Endothelial cell of umbilical vein (primary cell): ENCODE measurements at regions not wholly inside any gene's neighbourhood (a gene's known extent, or its start where the extent isn't known, plus 50 kb on each side); places are given as distances from the start of the nearest gene placed in this dataset.

ENCODE experiments used
- BruUV-seq: library from RNA; stranded (reverse); fragments of 400-500 nt; replicated peaks from 2 replicates; lab custom pipeline; 2021; lab: Mats Ljungman, UMichigan
- CTCF ChIA-PET: fragments of 300-600, 350-600 bp; sonication (Branson Sonifier 250); formaldehyde crosslinking; loops from one replicate; lab custom pipeline; 2021; ENCODE audit warnings: antibody characterized with exemption, inconsistent platforms; lab: Charles Lee
- POLR2A ChIA-PET: fragments of 300-600, 350-600 bp; sonication (Branson Sonifier 250); formaldehyde crosslinking; loops from one replicate; lab custom pipeline; 2021; ENCODE audit warnings: antibody characterized with exemption, inconsistent platforms; lab: Charles Lee
- DNase-seq: peaks from one replicate; pipeline ENCODE4 v3.0.0-alpha.2; 2011; ENCODE audit warnings: low read depth, low spot score
- FAIRE-seq: peaks from 2 replicates; lab custom pipeline; 2011; peaks lifted over from hg19 to GRCh38; lab: Jason Lieb, UNC
- H2AFZ ChIP-seq: 2 replicates; pipeline ENCODE4 v1.6.0; 2012; ENCODE audit warnings: low read depth, low read length, control low read depth, inconsistent platforms
- H3K27ac ChIP-seq: 2 replicates; pipeline ENCODE4 v1.5.1; 2011; ENCODE audit warnings: low read depth, mild to moderate bottlenecking, control low read depth, low read length, moderate library complexity; ENCODE audit not compliant: insufficient read depth
- H3K27me3 ChIP-seq, 2 experiments: 2 replicates each; pipeline versions ENCODE4 v1.6.0 to v1.6.1; 2011; ENCODE audit warnings: low read length in 2 of 2, mixed read lengths in 1 of 2; ENCODE audit not compliant: control insufficient read depth in 2 of 2, insufficient read depth in 2 of 2
- H3K36me3 ChIP-seq, 2 experiments: 2 replicates in 1 of 2; 3 replicates in 1 of 2; pipeline ENCODE4 v1.5.1; 2011; ENCODE audit warnings: low read length in 2 of 2, mild to moderate bottlenecking in 1 of 2, moderate library complexity in 1 of 2; ENCODE audit not compliant: control insufficient read depth in 2 of 2, insufficient read depth in 2 of 2; ENCODE audit errors: extremely low read depth in 1 of 2
- H3K4me1 ChIP-seq: 3 replicates; pipeline ENCODE4 v1.5.1; 2011; ENCODE audit warnings: mild to moderate bottlenecking, low read length; ENCODE audit not compliant: control insufficient read depth, insufficient read depth; ENCODE audit errors: extremely low read depth
- H3K4me2 ChIP-seq: 2 replicates; pipeline ENCODE4 v1.6.1; 2011; ENCODE audit warnings: low read length, control low read depth, mixed read lengths; ENCODE audit not compliant: insufficient read depth
- H3K4me3 ChIP-seq, 3 experiments: fragments of 200-600 bp in 1 of 3; sonication (generic), shearing (Covaris generic) in 1 of 3; replicated peaks in 1 of 3; 2 replicates each; pipeline ENCODE4 v1.5.1; 2011 to 2016; ENCODE audit warnings: control low read depth in 3 of 3, low read length in 3 of 3, mild to moderate bottlenecking in 2 of 3, inconsistent platforms in 1 of 3, low read depth in 1 of 3, moderate library complexity in 1 of 3; ENCODE audit not compliant: insufficient read depth in 1 of 3
- H3K79me2 ChIP-seq: 2 replicates; pipeline ENCODE4 v1.6.0; 2012; ENCODE audit warnings: low read length, inconsistent platforms; ENCODE audit not compliant: control insufficient read depth, insufficient read depth
- H3K9ac ChIP-seq: replicated peaks from 2 replicates; pipeline ENCODE3; 2011; ENCODE audit warnings: low read length, control low read depth; ENCODE audit not compliant: insufficient read depth; ENCODE audit errors: extremely low read depth
- H3K9me1 ChIP-seq: replicated peaks from 3 replicates; pipeline ENCODE4 v1.6.0; 2011; ENCODE audit warnings: mild to moderate bottlenecking, low read length; ENCODE audit not compliant: control insufficient read depth, insufficient read depth; ENCODE audit errors: extremely low read depth
- H3K9me3 ChIP-seq: replicated peaks from 2 replicates; pipeline ENCODE4 v1.5.1; 2012; ENCODE audit warnings: low read length, inconsistent platforms; ENCODE audit not compliant: control insufficient read depth, insufficient read depth
- H4K20me1 ChIP-seq: replicated peaks from 2 replicates; pipeline ENCODE3; 2011; ENCODE audit warnings: mild to moderate bottlenecking, low read length; ENCODE audit not compliant: control insufficient read depth, insufficient read depth; ENCODE audit errors: extremely low read depth
- CTCF ChIP-seq, 2 donors: IDR thresholded peaks; 1 replicate in 1 of 2; 2 replicates in 1 of 2; pipeline ENCODE4 v1.5.1; 2011; ENCODE audit warnings: low read length in 2 of 2, mild to moderate bottlenecking in 2 of 2, moderate library complexity in 2 of 2, control low read depth in 1 of 2, inconsistent platforms in 1 of 2, low read depth in 1 of 2; ENCODE audit not compliant: insufficient read depth in 1 of 2; ENCODE audit errors: extremely low read depth in 1 of 2
- EZH2 ChIP-seq: IDR thresholded peaks from 2 replicates; pipeline ENCODE4 v1.6.1; 2012; ENCODE audit warnings: borderline replicate concordance, low read depth, mild to moderate bottlenecking, moderate library complexity, low read length, inconsistent platforms; ENCODE audit not compliant: severe bottlenecking
- FOS ChIP-seq: IDR thresholded peaks from 2 replicates; pipeline ENCODE4 v1.6.1; 2011; ENCODE audit warnings: mild to moderate bottlenecking, low read length, moderate library complexity, borderline replicate concordance; ENCODE audit not compliant: insufficient read depth
- GATA2 ChIP-seq: IDR thresholded peaks from 2 replicates; pipeline ENCODE4 v1.7.0; 2011; ENCODE audit warnings: low read depth, mild to moderate bottlenecking, moderate library complexity, mixed read lengths, low read length; ENCODE audit not compliant: insufficient read length, insufficient read depth
- JUN ChIP-seq: IDR thresholded peaks from 2 replicates; pipeline ENCODE4 v1.6.1; 2011; ENCODE audit warnings: borderline replicate concordance, low read depth; ENCODE audit not compliant: insufficient read length, insufficient read depth
- MAX ChIP-seq: IDR thresholded peaks from 2 replicates; pipeline ENCODE4 v1.6.1; 2011; ENCODE audit not compliant: insufficient read depth, insufficient read length
- MYC ChIP-seq: IDR thresholded peaks from one replicate; pipeline ENCODE4 v1.6.1; 2011; ENCODE audit warnings: mild to moderate bottlenecking, low read depth, low read length
- POLR2A ChIP-seq: IDR thresholded peaks from 2 replicates; pipeline ENCODE4 v1.6.1; 2012; ENCODE audit warnings: low read depth, mild to moderate bottlenecking, control low read depth, low read length
- POLR2AphosphoS5 ChIP-seq: IDR thresholded peaks from 2 replicates; pipeline ENCODE4 v1.6.1; 2012; ENCODE audit warnings: low read depth, mild to moderate bottlenecking, control low read depth, low read length, moderate library complexity; ENCODE audit not compliant: insufficient read depth
- dilution Hi-C: fragments of 300-500 bp; cut with MboI; formaldehyde crosslinking; loops from one replicate; pipeline ENCODE4 v1.15.0; 2019; ENCODE audit warnings: low sequenced_read_pairs; ENCODE audit not compliant: extremely low pct_ligation_motif_present
- intact Hi-C: fragments of 100-400 bp; cut with micrococcal nuclease; formaldehyde crosslinking; loops from one replicate; pipeline ENCODE4 v1.10.0; 2022

GRCh38 chr15:88382482-88382983 lies 84.7 kb downstream of the MRPL46 start:
- DNase-seq, result no peak
- H3K79me2 ChIP-seq, result no peaks in the 10 kb centered on the region
- dilution Hi-C loops (no loop called here), intact Hi-C loops (no loop called here)
- ChIA-PET CTCF (interaction anchor here (1.4 kb wide), 1 partner anchor 10 kb away, joined by 3 read pairs; no protein-coding TSS in a partner anchor), POLR2A (no interaction called here)
- no peak overlapping the region for H3K4me2 ChIP-seq
- no peaks in the 10 kb centered on the region for H4K20me1 ChIP-seq
- TF ChIP-seq FOS (no peak), JUN (no peak), POLR2AphosphoS5 (no peak), POLR2A (no peak), MYC (no peak), CTCF (IDR thresholded peaks at IDR 0.05; ENCODE audit: extremely low read depth in 1 of 2, insufficient read depth in 1 of 2, low read depth in 1 of 2, low read length in 2 of 2) (no peak), GATA2 (no peak), MAX (no peak), EZH2 (no peak)
- H3K9me1 ChIP-seq, result no peaks in the 10 kb centered on the region
- no peak overlapping the region for H2AFZ ChIP-seq
- H3K4me3 ChIP-seq, result no peak overlapping the region
- no peaks in the 10 kb centered on the region for H3K36me3 ChIP-seq
- H3K4me1 ChIP-seq, result no peaks in the 10 kb centered on the region
- FAIRE-seq, result no peak
- BruUV-seq, result no TSS peak
- no peak overlapping the region for H3K27ac ChIP-seq
- no peaks in the 10 kb centered on the region for H3K9me3 ChIP-seq
- no peak overlapping the region for H3K9ac ChIP-seq
- H3K27me3 ChIP-seq, result no peaks in the 10 kb centered on the region
